Calu3 (cell line): ENCODE measurements at regions not wholly inside any gene's neighbourhood (a gene's known extent, or its start where the extent isn't known, plus 50 kb on each side); places are given as distances from the start of the nearest gene placed in this dataset.

ENCODE experiments used
- BruUV-seq: library from RNA; stranded (reverse); fragments of 400-500 nt; replicated peaks from 2 replicates; lab custom pipeline; 2021; lab: Mats Ljungman, UMichigan
- CTCF ChIA-PET: fragments of 300-600 bp; sonication (Branson Sonifier 250); formaldehyde crosslinking; loops from one replicate; lab custom pipeline; 2022; ENCODE audit warnings: antibody characterized with exemption; lab: Charles Lee
- DNase-seq: peaks from one replicate; pipeline ENCODE4 v3.0.0; 2022
- H3K27ac Mint-ChIP-seq: one replicate; pipeline ENCODE4 v1.8.0; 2022; ENCODE audit warnings: mixed read lengths; ENCODE audit not compliant: unreplicated experiment
- H3K27me3 Mint-ChIP-seq: one replicate; pipeline ENCODE4 v1.8.0; 2022; ENCODE audit warnings: mixed read lengths; ENCODE audit not compliant: unreplicated experiment
- H3K36me3 Mint-ChIP-seq: one replicate; pipeline ENCODE4 v1.8.0; 2022; ENCODE audit warnings: mild to moderate bottlenecking, moderate library complexity, mixed read lengths; ENCODE audit not compliant: insufficient read depth, unreplicated experiment
- H3K4me1 Mint-ChIP-seq: one replicate; pipeline ENCODE4 v1.8.0; 2022; ENCODE audit warnings: mild to moderate bottlenecking, low read depth, mixed read lengths; ENCODE audit not compliant: unreplicated experiment
- H3K4me3 Mint-ChIP-seq: one replicate; pipeline ENCODE4 v1.8.0; 2022; ENCODE audit warnings: mild to moderate bottlenecking, low read depth, moderate library complexity, mixed read lengths; ENCODE audit not compliant: unreplicated experiment
- H3K9me3 Mint-ChIP-seq: one replicate; pipeline ENCODE4 v1.8.0; 2022; ENCODE audit warnings: low read depth, mixed read lengths; ENCODE audit not compliant: unreplicated experiment
- intact Hi-C: fragments of 100-400 bp; cut with micrococcal nuclease; formaldehyde crosslinking; loops from one replicate; pipeline ENCODE4 v1.10.0; 2022; ENCODE audit not compliant: unreplicated experiment
- TF ChIP-seq, protein P1 (sequence below): fragments of 200-600 bp; IDR thresholded peaks from one replicate; pipeline ENCODE4 v1.8.0; 2022; ENCODE audit warnings: antibody characterized with exemption; ENCODE audit not compliant: unreplicated experiment

DNA sequence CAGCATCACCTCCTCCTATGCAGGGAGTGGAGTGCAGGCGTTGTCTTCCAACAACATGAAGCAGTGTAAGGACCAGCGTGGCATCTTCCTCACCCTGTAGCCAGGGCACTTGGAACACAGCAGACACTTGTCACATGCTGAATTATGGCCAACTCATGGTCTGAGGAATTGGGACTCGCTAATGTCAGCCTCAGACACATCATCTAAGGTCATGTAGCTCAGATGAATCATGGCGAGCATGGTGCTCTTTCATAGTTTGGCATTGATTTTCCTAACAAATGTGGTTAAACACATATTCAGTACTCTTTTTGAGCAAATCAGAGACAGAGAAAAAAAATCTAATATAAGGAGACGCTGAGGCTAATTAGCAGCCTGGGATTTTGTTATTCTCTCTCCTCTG is 99.6 kb upstream of the SGCG start:
- Mint-ChIP-seq H3K4me1 (no peaks in the 10 kb centered on the region), H3K4me3 (no peak overlapping the region), H3K27me3 (no peaks in the 10 kb centered on the region), H3K36me3 (no peaks in the 10 kb centered on the region), H3K9me3 (peaks cover 3% of the 10 kb centered on the region), H3K27ac (no peak overlapping the region)
- no peak for DNase-seq
- CTCF ChIA-PET = no interaction called here
- TF ChIP-seq, protein P1, sequence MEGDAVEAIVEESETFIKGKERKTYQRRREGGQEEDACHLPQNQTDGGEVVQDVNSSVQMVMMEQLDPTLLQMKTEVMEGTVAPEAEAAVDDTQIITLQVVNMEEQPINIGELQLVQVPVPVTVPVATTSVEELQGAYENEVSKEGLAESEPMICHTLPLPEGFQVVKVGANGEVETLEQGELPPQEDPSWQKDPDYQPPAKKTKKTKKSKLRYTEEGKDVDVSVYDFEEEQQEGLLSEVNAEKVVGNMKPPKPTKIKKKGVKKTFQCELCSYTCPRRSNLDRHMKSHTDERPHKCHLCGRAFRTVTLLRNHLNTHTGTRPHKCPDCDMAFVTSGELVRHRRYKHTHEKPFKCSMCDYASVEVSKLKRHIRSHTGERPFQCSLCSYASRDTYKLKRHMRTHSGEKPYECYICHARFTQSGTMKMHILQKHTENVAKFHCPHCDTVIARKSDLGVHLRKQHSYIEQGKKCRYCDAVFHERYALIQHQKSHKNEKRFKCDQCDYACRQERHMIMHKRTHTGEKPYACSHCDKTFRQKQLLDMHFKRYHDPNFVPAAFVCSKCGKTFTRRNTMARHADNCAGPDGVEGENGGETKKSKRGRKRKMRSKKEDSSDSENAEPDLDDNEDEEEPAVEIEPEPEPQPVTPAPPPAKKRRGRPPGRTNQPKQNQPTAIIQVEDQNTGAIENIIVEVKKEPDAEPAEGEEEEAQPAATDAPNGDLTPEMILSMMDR = no peak
- BruUV-seq = no TSS peak
- intact Hi-C loops = loop anchor here (10.0 kb wide), 1 partner anchor 794 kb away; no protein-coding TSS in a partner anchor

- no peak overlapping the region for H3K4me3 Mint-ChIP-seq
- TF ChIP-seq, protein P1 = no peak
- no peaks in the 10 kb centered on the region for H3K27me3 Mint-ChIP-seq
- peaks cover 3% of the 10 kb centered on the region for H3K9me3 Mint-ChIP-seq
- H3K36me3 Mint-ChIP-seq = no peaks in the 10 kb centered on the region
- no TSS peak for BruUV-seq
- H3K4me1 Mint-ChIP-seq = no peaks in the 10 kb centered on the region
- DNase-seq = no peak
- intact Hi-C loops = loop anchor here (10.0 kb wide), 1 partner anchor 793 kb away; no protein-coding TSS in a partner anchor
- no peak overlapping the region for H3K27ac Mint-ChIP-seq
- CTCF ChIA-PET = no interaction called here
These were observed 98.9 kb upstream of the SGCG start for GRCh38 chr13:23081901-23082300.

GRCh38 chr13:23086968-23087623 is 93.7 kb upstream of the SGCG start:
- intact Hi-C loops = loop anchor here (10.0 kb wide), 1 partner anchor 788 kb away; no protein-coding TSS in a partner anchor
- peaks cover 3% of the 10 kb centered on the region for H3K9me3 Mint-ChIP-seq
- no peak overlapping the region for H3K4me3 Mint-ChIP-seq
- no peaks in the 10 kb centered on the region for H3K4me1 Mint-ChIP-seq
- H3K27ac Mint-ChIP-seq = no peak overlapping the region
- CTCF ChIA-PET = interaction anchor here (1.7 kb wide), 1 partner anchor 286 kb away, joined by 7 read pairs; no protein-coding TSS in a partner anchor
- H3K36me3 Mint-ChIP-seq = no peaks in the 10 kb centered on the region
- DNase-seq = no peak
- no peaks in the 10 kb centered on the region for H3K27me3 Mint-ChIP-seq
- TF ChIP-seq, protein P1 = no peak
- no TSS peak for BruUV-seq

DNA sequence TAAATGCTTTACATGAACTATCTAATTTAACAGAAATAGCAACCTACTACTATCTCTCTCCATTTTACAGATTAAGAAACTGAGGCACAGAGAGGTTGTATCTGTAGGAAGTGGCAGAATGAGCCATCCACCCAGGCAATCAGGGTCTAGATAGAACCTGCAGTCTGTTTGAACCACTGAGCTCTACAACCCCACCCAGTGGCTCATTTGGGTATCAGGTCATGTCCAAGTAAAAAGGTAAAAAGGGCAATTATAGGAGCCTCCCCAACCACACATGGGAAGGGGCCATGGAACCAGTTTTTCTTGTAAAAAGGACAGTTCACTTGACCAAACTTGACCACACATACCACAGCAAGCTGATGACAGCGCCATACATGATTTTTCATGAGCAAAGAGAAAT is 92.9 kb upstream of the SGCG start:
- TF ChIP-seq, protein P1 = no peak
- intact Hi-C loops = loop anchor here (10.0 kb wide), 1 partner anchor 787 kb away; no protein-coding TSS in a partner anchor
- peaks cover 3% of the 10 kb centered on the region for H3K9me3 Mint-ChIP-seq
- H3K4me1 Mint-ChIP-seq = no peaks in the 10 kb centered on the region
- no TSS peak for BruUV-seq
- CTCF ChIA-PET = interaction anchor here (0.6 to 1.7 kb wide), 2 partner anchors 287 to 1479 kb away, joined by 6 to 7 read pairs; no protein-coding TSS in a partner anchor
- no peak overlapping the region for H3K27ac Mint-ChIP-seq
- DNase-seq = peak; percentile 32
- H3K36me3 Mint-ChIP-seq = no peaks in the 10 kb centered on the region
- H3K27me3 Mint-ChIP-seq = no peaks in the 10 kb centered on the region
- H3K4me3 Mint-ChIP-seq = no peak overlapping the region
